ENCODE measurements at regions not wholly inside any gene's neighbourhood (a gene's known extent, or its start where the extent isn't known, plus 50 kb on each side); places are given as distances from the start of the nearest gene placed in this dataset.
"Not testable (repeated sequence)": the region's sequence is repeated elsewhere in the genome, so short reads cannot be mapped to it uniquely, and the experiment has no call there.

DNA sequence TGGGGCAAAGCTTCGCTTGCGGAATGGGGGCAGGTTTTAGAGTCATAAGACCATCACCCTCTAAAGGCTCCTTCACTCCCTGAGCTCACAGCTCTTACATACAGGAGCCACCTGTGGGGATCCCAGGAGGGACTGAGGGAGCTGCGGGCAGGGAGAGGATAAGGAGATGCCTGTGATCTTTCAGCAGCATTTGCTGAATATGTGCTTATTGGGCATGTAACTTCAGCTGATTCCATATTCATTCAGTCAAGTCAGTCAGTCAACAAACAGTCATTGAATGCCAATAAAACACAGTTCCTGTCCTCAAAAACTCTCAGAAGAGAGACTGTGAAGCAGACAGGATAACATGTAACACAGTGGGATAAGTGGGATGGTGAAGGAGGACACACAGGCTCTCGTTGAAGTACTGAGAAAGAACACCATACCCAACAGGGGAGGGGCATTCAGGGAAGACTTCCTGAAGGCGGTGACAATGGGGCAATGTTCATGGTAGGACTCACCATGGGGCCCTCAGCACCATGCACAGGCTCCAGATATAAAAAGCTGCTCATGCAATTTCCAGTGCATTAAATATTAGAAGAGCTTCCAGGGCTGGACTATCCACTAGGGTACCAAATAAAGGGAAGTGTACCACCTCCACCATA lies 240.9 kb downstream of the UACA start:
- DNase-seq: no peak

DNA sequence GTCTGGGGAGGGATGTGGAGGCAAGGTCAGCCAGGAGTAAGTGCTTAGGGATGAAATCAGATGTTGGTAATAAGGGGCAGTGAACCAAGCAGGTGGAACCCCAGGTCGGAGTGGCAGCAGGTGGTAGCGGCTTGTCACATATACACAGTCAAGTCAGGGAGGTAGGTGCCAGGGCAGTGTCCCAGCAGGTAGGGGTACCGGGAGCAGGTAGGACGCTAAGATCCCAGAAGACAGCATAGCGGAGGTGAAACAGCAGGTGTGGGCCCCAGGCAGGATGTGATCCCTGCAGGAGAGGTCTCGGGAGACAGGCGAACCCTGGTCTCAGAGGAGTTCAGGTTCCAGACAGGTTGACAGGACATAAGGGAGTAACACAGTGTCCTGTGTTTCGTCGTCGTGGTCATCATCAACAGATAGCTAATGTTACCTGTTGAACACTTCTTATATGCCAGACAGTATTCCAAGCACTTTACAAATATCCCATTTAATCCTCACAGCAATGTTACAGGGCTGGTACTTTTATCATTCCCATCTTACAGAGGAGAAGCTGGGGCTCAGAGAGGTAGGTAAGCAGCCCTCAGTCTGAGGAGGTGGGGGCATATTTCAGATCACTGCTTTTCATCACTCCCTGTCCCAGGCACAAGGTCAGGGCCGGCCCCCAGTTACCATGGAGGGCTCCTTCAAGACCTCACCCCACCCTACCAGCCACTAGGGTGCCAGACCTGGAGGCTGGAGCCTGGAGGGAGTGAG lies 241.6 kb downstream of the UACA start:
- no peak for DNase-seq

DNA sequence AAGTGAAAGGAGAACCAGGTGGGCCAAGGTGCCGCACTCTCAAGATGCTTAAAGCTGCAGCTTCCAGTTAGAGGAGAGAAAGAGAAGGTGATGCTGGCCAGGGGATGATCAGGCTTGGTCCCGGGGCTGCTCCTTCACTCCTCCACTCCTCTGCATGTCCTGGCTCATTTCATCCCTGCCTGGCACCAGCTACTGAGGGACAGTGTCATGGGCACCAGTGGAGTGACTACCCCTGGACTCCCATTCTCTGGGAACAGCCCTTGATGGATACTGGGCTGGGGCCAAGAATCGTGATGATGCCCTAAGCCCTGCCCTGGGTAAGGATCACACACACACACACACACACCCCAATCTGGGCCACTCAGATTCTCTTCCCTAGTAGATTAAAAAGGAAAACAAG lies 243.7 kb downstream of the UACA start:
- DNase-seq: no peak

DNA sequence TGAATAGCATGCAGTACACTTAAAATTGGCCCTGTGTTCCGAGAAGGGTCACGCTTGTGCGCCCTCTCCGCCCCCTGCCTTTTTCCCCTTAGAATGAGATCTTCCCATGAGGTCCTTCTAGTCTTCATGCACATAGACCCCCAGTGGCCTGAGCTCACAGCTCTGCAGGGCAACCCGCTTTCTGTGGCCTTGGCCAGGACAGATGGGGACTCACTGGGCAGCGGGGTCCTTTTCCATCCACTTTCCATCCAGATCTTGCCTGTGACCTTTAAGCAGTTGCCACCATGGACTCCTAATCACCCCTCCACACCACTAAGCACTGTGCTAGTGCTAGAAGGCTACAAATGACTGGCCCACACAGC lies 244.4 kb downstream of the UACA start:
- DNase-seq: no peak

- DNase-seq: no peak
Measured at GRCh38 chr15:70518201-70519003, 245.0 kb downstream of the UACA start.

GRCh38 chr15:70517194-70517590 lies 246.2 kb downstream of the UACA start:
- DNase-seq: no peak

DNA sequence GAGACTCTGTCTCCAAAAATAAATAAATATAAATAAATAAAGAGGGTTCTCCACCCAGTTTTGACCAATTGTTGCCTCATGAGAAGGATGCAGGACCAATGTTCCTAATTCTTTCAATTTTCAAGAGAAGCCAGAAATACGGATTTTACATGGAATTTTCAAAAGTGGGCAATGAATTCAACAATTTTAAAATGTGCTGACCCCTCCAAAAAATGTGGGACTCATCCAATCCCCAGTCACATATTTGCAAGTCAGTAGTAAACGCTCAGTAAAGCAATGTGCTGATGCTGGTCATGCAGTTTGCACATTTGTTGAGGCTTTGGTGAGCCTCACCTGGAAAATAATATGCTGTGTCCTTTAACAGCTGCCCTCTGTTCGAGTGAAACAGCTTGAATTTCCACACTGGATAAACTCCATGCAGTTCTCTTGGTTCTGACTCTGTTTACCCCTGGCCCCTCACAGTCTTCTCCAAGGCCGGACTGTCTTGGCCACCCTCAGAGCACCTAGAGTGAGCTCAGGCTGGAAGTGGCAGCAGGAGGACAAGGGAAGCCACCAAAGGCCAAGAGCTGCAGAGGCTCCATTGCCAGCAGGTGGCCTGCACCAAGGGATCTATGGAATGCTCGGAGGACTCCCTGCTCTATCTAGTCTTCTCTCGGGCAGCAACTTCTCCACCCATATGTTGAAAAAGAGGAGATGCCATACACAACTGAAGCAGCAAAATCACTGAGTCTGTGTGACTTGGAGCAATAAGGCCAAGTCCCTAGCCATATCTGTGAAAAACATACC lies 246.8 kb downstream of the UACA start:
- no peak for DNase-seq

- DNase-seq: no peak
Measured at GRCh38 chr15:70514251-70514650, 249.1 kb downstream of the UACA start.

- no peak for DNase-seq
Measured at GRCh38 chr15:70513819-70514218, 249.5 kb downstream of the UACA start.

- peak; percentile 90 for DNase-seq
Measured at GRCh38 chr15:70512772-70513362, 250.5 kb downstream of the UACA start.

GRCh38 chr15:70511972-70512587 lies 251.3 kb downstream of the UACA start:
- DNase-seq: not testable (repeated sequence)

GRCh38 chr15:70510433-70510832 lies 252.9 kb downstream of the UACA start:
- no peak for DNase-seq

DNA sequence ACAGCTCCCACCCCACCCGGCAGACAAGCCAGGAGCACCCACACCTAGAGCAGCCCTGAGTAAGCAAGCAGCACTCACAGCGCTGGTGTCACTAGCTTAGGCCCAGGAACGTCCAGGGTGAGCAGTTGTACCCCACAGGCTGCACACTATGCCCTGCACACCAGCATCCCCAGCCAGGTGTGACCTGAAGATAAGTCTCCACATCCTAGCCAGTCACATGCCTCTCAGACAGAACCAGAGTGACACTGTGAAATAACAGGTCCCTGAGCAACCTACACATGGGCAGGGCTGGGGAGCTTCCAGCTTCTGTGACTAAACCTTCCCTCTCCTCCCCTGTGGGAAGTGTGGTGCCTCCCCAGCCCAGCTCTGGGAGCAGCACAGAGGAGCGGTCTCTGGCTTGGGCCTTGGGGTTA lies 253.6 kb downstream of the UACA start:
- DNase-seq: no peak

- peak; percentile 83 for DNase-seq
Measured at GRCh38 chr15:70509282-70509662, 254.1 kb downstream of the UACA start.

- no peak for DNase-seq
Measured at GRCh38 chr15:70508561-70509281, 254.6 kb downstream of the UACA start.

- peak; percentile 72 for DNase-seq
Measured at GRCh38 chr15:70507772-70508371, 255.5 kb downstream of the UACA start.

- DNase-seq: peak; percentile 33
Measured at GRCh38 chr15:70505936-70506912, 257.1 kb downstream of the UACA start.

DNA sequence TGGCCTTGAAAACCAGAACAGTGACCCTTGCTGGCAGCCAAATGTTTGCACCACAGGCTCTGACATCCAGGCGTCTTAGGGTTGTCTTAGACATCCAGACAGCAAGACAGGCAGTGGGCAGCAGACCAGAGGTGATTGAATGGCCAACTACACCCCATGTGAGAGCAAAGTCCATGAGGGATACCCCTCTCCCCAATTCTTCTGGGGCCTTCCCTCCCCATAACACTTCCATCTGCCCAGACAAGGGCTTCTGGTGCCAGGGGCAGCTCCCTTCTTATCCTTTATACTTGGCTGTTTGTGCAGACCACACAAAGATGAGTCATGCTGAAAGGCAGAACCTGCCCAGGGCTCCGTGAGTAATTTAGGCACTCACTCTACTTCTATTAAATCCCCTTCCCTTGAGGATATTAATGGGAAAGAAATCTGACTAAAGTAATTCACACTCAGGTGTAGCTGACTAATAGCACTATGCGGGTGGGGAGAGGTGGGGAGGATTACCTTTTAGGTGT lies 257.9 kb downstream of the UACA start:
- peak; percentile 74 for DNase-seq

DNA sequence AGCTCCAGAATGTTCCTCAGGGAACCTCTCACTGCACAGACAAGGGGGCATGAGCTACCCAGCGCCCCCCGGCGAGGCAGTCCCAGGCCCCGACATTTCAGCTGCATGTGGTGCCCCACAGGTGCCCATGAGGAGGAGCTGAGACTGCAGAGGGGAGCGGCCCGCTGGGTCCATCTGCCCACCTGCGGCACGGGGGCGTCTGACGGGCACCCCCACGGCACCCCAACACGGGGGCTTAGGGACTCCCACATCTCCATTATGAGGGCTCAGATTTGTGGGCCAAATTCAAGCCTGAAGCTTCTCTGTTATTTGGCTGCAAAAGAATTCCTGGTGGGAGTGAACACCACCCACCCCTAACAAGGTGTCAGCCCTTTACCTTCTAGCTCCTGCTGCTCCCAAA lies 258.4 kb downstream of the UACA start:
- no peak for DNase-seq
